Neuronal stem cell (in vitro differentiated cells): ENCODE measurements at regions not wholly inside any gene's neighbourhood (a gene's known extent, or its start where the extent isn't known, plus 50 kb on each side); places are given as distances from the start of the nearest gene placed in this dataset.

Experiments
- DNase-seq: peaks from one replicate; pipeline ENCODE4 v3.0.0-alpha.2; 2013; ENCODE audit warnings: low spot score
- H2AFZ ChIP-seq: one replicate; pipeline ENCODE4 v1.6.1; 2013; ENCODE audit warnings: mild to moderate bottlenecking, low read length, inconsistent platforms
- H2AK5ac ChIP-seq: 2 replicates; pipeline ENCODE4 v1.6.1; 2013; ENCODE audit warnings: low read depth, mild to moderate bottlenecking, inconsistent platforms, low read length, moderate library complexity, mixed read lengths
- H2BK120ac ChIP-seq: 2 replicates; pipeline ENCODE4 v1.6.1; 2013; ENCODE audit warnings: low read depth, mild to moderate bottlenecking, inconsistent platforms, low read length, moderate library complexity, mixed read lengths
- H2BK12ac ChIP-seq: one replicate; pipeline ENCODE4 v1.6.1; 2013; ENCODE audit warnings: low read length, inconsistent platforms
- H2BK15ac ChIP-seq: 2 replicates; pipeline ENCODE4 v1.6.1; 2013; ENCODE audit warnings: mild to moderate bottlenecking, low read length, inconsistent platforms, mixed read lengths
- H2BK5ac ChIP-seq: one replicate; pipeline ENCODE4 v1.6.1; 2013; ENCODE audit warnings: inconsistent platforms, mild to moderate bottlenecking, low read length, moderate library complexity
- H3K14ac ChIP-seq: one replicate; pipeline ENCODE4 v1.6.1; 2013; ENCODE audit warnings: low read length, inconsistent platforms
- H3K18ac ChIP-seq: 2 replicates; pipeline ENCODE4 v1.6.1; 2013; ENCODE audit warnings: low read length, inconsistent platforms
- H3K23ac ChIP-seq: 2 replicates; pipeline ENCODE4 v1.6.1; 2013; ENCODE audit warnings: low read depth, mild to moderate bottlenecking, mixed read lengths, low read length, inconsistent platforms; ENCODE audit not compliant: poor library complexity
- H3K27ac ChIP-seq: replicated peaks from 3 replicates; pipeline ENCODE4 v1.5.1; 2013; ENCODE audit warnings: low read length, inconsistent platforms
- H3K27me3 ChIP-seq, 3 experiments: 2 replicates each; pipeline ENCODE4 v1.6.1; 2013; ENCODE audit warnings: low read length in 3 of 3, mild to moderate bottlenecking in 2 of 3, inconsistent platforms in 1 of 3, low read depth in 1 of 3, mixed read lengths in 1 of 3, moderate library complexity in 1 of 3; ENCODE audit not compliant: control insufficient read depth in 3 of 3, insufficient read depth in 3 of 3
- H3K36me3 ChIP-seq, 2 donors: replicated peaks in 1 of 2; 2 replicates each; pipeline ENCODE4 v1.6.1; 2013; ENCODE audit warnings: low read length in 2 of 2; ENCODE audit not compliant: control insufficient read depth in 2 of 2, insufficient read depth in 2 of 2
- H3K4ac ChIP-seq: 2 replicates; pipeline ENCODE4 v1.6.1; 2013; ENCODE audit warnings: inconsistent platforms, mild to moderate bottlenecking, low read length, moderate library complexity
- H3K4me1 ChIP-seq, 2 donors: 1 replicate in 1 of 2; 2 replicates in 1 of 2; pipeline ENCODE4 v1.6.1; 2013; ENCODE audit warnings: low read length in 2 of 2, low read depth in 1 of 2; ENCODE audit not compliant: control insufficient read depth in 2 of 2, insufficient read depth in 1 of 2
- H3K4me2 ChIP-seq: one replicate; pipeline ENCODE4 v1.6.1; 2013; ENCODE audit warnings: mild to moderate bottlenecking, low read length, inconsistent platforms; ENCODE audit not compliant: insufficient read depth, poor library complexity, severe bottlenecking
- H3K4me3 ChIP-seq, 2 donors: 2 replicates each; pipeline ENCODE4 v1.5.1; 2013; ENCODE audit warnings: low read length in 2 of 2, mild to moderate bottlenecking in 2 of 2, inconsistent platforms in 1 of 2, moderate library complexity in 1 of 2
- H3K79me1 ChIP-seq: one replicate; pipeline ENCODE4 v1.6.1; 2013; ENCODE audit warnings: low read depth, mild to moderate bottlenecking, inconsistent platforms, low read length, moderate library complexity
- H3K9ac ChIP-seq: one replicate; pipeline ENCODE4 v1.6.1; 2013; ENCODE audit warnings: mild to moderate bottlenecking, low read depth, low read length, inconsistent platforms; ENCODE audit not compliant: poor library complexity
- H3K9me3 ChIP-seq, 2 donors: replicated peaks in 1 of 2; 2 replicates each; pipeline versions ENCODE3 to v1.6.1; 2013; ENCODE audit warnings: low read length in 2 of 2, mild to moderate bottlenecking in 2 of 2, inconsistent platforms in 1 of 2, low read depth in 1 of 2, mixed read lengths in 1 of 2, moderate library complexity in 1 of 2; ENCODE audit not compliant: control insufficient read depth in 2 of 2, insufficient read depth in 1 of 2
- H4K8ac ChIP-seq: one replicate; pipeline ENCODE4 v1.6.1; 2013; ENCODE audit warnings: low read depth, mild to moderate bottlenecking, inconsistent platforms, low read length, moderate library complexity
- H4K91ac ChIP-seq: one replicate; pipeline ENCODE4 v1.6.1; 2013; ENCODE audit warnings: low read length, low read depth, mild to moderate bottlenecking, inconsistent platforms; ENCODE audit not compliant: poor library complexity
- WGBS, 2 donors: extraction: QIAGEN DNeasy Blood & Tissue Kit; methylation state at CpG; one replicate each; pipeline ENCODE4 v1.1.7; 2013; ENCODE audit warnings: missing lambda C conversion rate in 2 of 2, mixed read lengths in 1 of 2; ENCODE audit not compliant: insufficient read length in 2 of 2, insufficient replicate concordance in 1 of 2; ENCODE audit errors: extremely low coverage in 2 of 2; 5-methylcytosine and 5-hydroxymethylcytosine counted together

DNA sequence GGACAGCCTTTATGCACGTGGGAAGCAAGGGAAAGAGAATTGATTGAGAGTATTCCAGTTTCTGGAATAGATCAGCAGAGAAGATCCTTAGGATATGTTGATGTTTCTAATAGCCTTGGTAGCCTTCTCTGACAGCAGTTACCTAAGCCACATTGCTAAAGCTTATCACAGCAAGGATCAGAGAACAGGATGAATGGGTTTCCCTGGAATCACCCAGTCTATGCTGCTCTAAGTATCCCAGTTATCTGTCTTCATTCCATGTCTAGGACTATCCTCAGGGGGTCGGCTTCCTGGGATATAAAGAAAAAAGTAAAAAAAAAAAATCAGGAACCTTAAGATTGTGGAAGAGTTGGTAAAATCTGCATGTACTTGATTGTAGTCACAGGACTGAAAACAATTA, 352.0 kb upstream of the AKR1E2 start:
- Histone ChIP-seq H3K14ac (no peak overlapping the region), H3K4me2 (no peak overlapping the region), H3K18ac (no peak overlapping the region), H4K8ac (no peak overlapping the region), H3K36me3 (no peaks in the 10 kb centered on the region), H3K9me3 (no peaks in the 10 kb centered on the region), H3K4ac (no peak overlapping the region), H3K9ac (no peak overlapping the region), H3K79me1 (no peaks in the 10 kb centered on the region), H3K27ac (no peak overlapping the region), H2BK15ac (no peak overlapping the region), H2BK120ac (no peak overlapping the region), H3K4me3 (no peak overlapping the region), H2AFZ (no peak overlapping the region), H4K91ac (no peak overlapping the region), H2BK12ac (no peak overlapping the region), H3K4me1 (peaks cover 0 to 4% of the 10 kb centered on the region in 2 donors), H3K23ac (no peak overlapping the region), H2AK5ac (no peak overlapping the region), H3K27me3 (no peaks in the 10 kb centered on the region), H2BK5ac (no peak overlapping the region)
- no CpG with 5 or more reads among the region's 2 CpGs for WGBS, 2 donors
- DNase-seq = no peak

DNA sequence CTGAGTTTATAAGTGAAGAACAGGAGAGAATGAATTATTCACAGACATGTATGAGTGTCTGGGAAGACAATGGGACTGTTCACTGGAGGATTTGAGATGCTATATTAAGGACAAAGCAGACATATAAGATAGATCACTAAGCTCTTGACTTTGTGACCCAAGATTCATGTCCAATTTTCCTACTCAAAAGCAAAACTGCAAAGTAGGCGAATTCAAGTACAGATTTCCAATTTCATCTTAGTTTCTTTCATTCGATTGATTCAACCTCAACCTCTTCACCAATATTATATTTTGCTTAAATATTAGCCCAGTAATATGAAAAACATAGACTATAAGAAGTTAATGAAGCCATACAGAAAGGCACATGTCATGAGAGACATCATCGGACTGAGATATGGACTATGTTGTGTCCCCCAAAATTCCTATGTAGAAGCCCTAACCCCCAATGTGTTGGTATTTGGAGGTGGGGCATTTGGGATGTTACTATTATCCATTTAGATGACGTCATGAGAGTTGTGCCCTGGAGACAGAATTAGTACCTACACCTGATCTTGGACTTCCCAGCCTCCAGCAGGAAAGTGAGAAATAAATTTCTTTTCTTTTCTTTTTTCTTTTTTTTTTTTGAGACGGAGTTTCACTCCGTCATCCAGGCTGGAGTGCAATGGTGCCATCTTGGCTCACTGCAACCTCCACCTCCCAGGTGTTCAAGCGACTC, 353.7 kb upstream of the AKR1E2 start:
- Histone ChIP-seq H2BK15ac (no peak overlapping the region), H2AFZ (no peak overlapping the region), H2BK120ac (no peak overlapping the region), H2BK5ac (no peak overlapping the region), H3K4me3 (no peak overlapping the region), H3K23ac (no peak overlapping the region), H3K14ac (no peak overlapping the region), H3K9ac (no peak overlapping the region), H3K36me3 (no peaks in the 10 kb centered on the region), H3K18ac (no peak overlapping the region), H3K4me2 (no peak overlapping the region), H2BK12ac (no peak overlapping the region), H4K91ac (no peak overlapping the region), H3K27me3 (no peaks in the 10 kb centered on the region), H3K4ac (no peak overlapping the region), H4K8ac (no peak overlapping the region), H3K27ac (no peak overlapping the region), H3K79me1 (no peaks in the 10 kb centered on the region), H2AK5ac (no peak overlapping the region), H3K9me3 (no peaks in the 10 kb centered on the region), H3K4me1 (peaks cover 0 to 4% of the 10 kb centered on the region in 2 donors)
- no peak for DNase-seq
- WGBS, 2 donors = no CpG with 5 or more reads among the region's 7 CpGs

DNA sequence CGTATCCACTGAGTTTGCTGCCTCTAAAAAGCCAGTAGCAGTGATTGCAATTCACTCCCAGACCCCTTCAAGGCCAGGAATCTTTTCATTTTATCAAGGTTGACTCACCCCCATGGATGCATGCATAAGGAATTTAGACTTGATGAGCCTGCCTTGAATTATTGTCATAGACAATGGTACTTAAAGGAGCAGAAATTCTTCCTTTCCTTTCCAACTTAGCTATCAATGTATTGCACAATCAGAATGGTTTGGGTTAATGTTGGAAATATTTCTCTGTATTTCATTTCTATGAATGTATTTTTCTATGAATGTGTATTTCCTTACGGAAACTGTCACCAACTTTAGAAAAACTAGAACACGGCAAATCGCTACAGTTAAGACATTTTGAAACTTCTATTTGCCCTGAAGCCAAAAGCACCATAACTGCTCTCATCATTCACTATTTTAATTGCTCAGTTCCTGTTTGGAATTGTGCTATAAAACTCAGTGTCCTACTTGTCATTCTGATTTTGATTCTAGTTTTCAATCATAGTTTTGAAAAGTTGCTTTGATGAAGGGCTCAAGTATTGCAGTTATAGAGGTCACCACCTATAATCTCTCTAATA, 355.7 kb upstream of the AKR1E2 start:
- Histone ChIP-seq H3K4me1 (peaks cover 0 to 4% of the 10 kb centered on the region in 2 donors), H2AK5ac (no peak overlapping the region), H2BK15ac (no peak overlapping the region), H2AFZ (peak overlapping the region; percentile 48), H3K18ac (no peak overlapping the region), H2BK120ac (no peak overlapping the region), H3K79me1 (no peaks in the 10 kb centered on the region), H4K8ac (no peak overlapping the region), H2BK12ac (no peak overlapping the region), H3K4me2 (no peak overlapping the region), H3K36me3 (no peaks in the 10 kb centered on the region), H3K23ac (no peak overlapping the region), H3K4ac (no peak overlapping the region), H3K27me3 (no peaks in the 10 kb centered on the region), H3K14ac (no peak overlapping the region), H4K91ac (no peak overlapping the region), H3K4me3 (no peak overlapping the region), H3K9me3 (no peaks in the 10 kb centered on the region), H2BK5ac (no peak overlapping the region), H3K27ac (no peak overlapping the region), H3K9ac (no peak overlapping the region)
- DNase-seq = no peak
- no CpG with 5 or more reads among the region's 4 CpGs for WGBS, 2 donors

DNA sequence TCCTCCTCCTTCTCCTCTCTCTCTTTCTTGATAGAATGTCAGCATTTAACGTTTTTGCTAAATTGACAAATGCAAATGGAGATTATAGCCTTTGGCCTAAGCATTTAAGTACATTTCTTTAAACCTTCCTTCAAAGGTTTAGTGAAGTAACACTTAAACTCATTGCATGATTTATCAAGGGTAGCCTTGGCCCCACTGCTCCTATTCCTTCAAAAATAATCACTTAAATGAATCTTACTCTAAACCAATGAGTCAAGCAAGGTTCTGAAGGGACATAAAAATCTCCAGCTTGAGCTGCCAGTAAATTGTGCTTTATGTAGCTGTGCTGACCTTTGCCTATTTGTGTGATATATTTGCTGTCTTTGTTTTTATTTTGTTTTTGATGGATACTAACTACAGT, 358.5 kb upstream of the AKR1E2 start:
- Histone ChIP-seq H3K4me3 (no peak overlapping the region), H2BK120ac (no peak overlapping the region), H3K79me1 (no peaks in the 10 kb centered on the region), H2BK15ac (no peak overlapping the region), H3K9me3 (no peaks in the 10 kb centered on the region), H3K4me2 (no peak overlapping the region), H2AK5ac (no peak overlapping the region), H3K18ac (no peak overlapping the region), H4K91ac (no peak overlapping the region), H3K14ac (no peak overlapping the region), H2BK5ac (no peak overlapping the region), H3K9ac (no peak overlapping the region), H2AFZ (no peak overlapping the region), H3K27ac (no peak overlapping the region), H2BK12ac (no peak overlapping the region), H3K27me3 (no peaks in the 10 kb centered on the region), H3K23ac (no peak overlapping the region), H4K8ac (no peak overlapping the region), H3K4ac (no peak overlapping the region), H3K36me3 (no peaks in the 10 kb centered on the region), H3K4me1 (peaks cover 0 to 4% of the 10 kb centered on the region in 2 donors)
- DNase-seq = no peak
- WGBS, 2 donors = no CpG with 5 or more reads among the region's 1 CpG
